NB4 (cell line): ENCODE measurements at regions not wholly inside any gene's neighbourhood (a gene's known extent, or its start where the extent isn't known, plus 50 kb on each side); places are given as distances from the start of the nearest gene placed in this dataset.

Experiments used
- DNase-seq: peaks from one replicate; pipeline ENCODE4 v3.0.0; 2010; ENCODE audit warnings: low read depth
- H3K4me3 ChIP-seq: one replicate; pipeline ENCODE4 v1.5.1; 2011; ENCODE audit warnings: mild to moderate bottlenecking, low read depth, low read length, moderate library complexity
- MYC ChIP-seq: IDR thresholded peaks from 2 replicates; pipeline ENCODE4 v1.6.1; 2011; ENCODE audit warnings: low read depth, low read length
- POLR2A ChIP-seq: IDR thresholded peaks from 2 replicates; pipeline ENCODE4 v1.6.1; 2011; ENCODE audit warnings: mild to moderate bottlenecking; ENCODE audit not compliant: insufficient read length; ENCODE audit errors: extremely low read depth
- TF ChIP-seq, protein P1 (sequence below): IDR thresholded peaks from one replicate; pipeline ENCODE4 v1.5.1; 2012; ENCODE audit warnings: low read depth, low read length
- TF ChIP-seq, protein P2 (sequence below): IDR thresholded peaks from 2 replicates; pipeline ENCODE4 v1.6.1; 2011; ENCODE audit warnings: low read depth, low read length

DNA sequence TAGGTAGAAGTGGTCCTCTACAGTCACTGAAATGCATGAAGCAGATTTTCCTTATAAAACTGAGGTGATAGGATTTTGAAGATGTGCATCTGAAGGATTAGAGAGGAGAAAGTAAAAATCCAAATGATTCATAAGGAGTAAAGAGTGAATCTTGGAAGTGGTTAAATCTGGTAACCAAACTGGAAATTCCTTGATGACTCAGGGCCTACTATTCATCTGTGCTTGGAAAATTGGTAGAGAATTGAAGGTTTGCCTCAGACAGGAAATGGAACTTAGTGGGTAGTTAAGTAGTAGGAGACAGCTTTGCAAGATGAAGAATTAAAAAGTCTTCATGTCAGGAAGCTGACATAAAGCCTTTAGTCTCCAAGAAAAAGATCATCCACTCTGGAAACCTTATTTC is 368.9 kb upstream of the CTSO start:
- TF ChIP-seq, protein P1, sequence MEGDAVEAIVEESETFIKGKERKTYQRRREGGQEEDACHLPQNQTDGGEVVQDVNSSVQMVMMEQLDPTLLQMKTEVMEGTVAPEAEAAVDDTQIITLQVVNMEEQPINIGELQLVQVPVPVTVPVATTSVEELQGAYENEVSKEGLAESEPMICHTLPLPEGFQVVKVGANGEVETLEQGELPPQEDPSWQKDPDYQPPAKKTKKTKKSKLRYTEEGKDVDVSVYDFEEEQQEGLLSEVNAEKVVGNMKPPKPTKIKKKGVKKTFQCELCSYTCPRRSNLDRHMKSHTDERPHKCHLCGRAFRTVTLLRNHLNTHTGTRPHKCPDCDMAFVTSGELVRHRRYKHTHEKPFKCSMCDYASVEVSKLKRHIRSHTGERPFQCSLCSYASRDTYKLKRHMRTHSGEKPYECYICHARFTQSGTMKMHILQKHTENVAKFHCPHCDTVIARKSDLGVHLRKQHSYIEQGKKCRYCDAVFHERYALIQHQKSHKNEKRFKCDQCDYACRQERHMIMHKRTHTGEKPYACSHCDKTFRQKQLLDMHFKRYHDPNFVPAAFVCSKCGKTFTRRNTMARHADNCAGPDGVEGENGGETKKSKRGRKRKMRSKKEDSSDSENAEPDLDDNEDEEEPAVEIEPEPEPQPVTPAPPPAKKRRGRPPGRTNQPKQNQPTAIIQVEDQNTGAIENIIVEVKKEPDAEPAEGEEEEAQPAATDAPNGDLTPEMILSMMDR: no peak
- TF ChIP-seq, protein P2, sequence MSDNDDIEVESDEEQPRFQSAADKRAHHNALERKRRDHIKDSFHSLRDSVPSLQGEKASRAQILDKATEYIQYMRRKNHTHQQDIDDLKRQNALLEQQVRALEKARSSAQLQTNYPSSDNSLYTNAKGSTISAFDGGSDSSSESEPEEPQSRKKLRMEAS: no peak
- TF ChIP-seq POLR2A: no peak
- TF ChIP-seq MYC: no peak
- no peak for DNase-seq
- no peak overlapping the region for H3K4me3 ChIP-seq

DNA sequence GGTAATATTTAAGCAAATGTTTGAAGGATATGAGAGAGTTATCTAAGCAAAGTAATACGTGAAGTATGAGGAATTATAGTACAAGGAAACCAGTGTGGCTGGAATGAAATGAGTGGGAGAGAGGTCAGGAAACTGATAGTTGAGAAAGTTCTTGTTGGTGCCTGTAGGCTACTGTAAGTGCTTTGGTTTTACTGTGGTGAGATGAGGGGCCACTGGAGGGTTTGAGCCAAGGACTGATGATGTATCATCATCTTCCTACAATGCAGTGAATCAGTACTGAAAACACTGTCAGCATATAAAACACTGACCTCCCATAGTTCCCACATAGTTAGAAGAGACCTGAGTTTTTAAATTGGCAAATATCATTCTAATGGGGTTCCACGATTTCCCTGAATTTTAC is 367.5 kb upstream of the CTSO start:
- no peak for DNase-seq

DNA sequence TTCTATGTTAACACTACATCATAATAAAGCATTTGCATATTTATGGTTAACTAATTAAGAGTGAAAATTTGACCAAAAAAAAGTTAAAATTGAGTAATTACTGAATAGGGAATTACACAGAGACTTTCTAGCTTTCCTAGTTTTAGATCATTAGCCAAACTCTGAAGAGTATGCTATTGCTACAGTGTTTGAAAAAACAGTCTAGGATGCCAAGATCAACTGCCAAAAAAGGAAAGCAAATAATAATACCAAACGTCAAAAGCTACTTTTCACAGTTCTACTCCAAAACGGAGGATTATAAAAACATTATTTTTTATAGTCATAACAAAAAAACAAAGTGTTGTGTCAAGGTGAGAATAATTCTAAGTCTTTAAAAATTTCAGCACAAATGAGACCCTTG is 359.8 kb upstream of the CTSO start:
- DNase-seq: no peak
- H3K4me3 ChIP-seq: no peak overlapping the region
- TF ChIP-seq, protein P2: no peak
- TF ChIP-seq, protein P1: no peak
- TF ChIP-seq POLR2A (no peak), MYC (no peak)

More for the DNA sequence above, 367.5 kb upstream of the CTSO start:
- TF ChIP-seq MYC (no peak), POLR2A (no peak)
- TF ChIP-seq, protein P2: no peak
- TF ChIP-seq, protein P1: no peak
- no peak overlapping the region for H3K4me3 ChIP-seq

DNA sequence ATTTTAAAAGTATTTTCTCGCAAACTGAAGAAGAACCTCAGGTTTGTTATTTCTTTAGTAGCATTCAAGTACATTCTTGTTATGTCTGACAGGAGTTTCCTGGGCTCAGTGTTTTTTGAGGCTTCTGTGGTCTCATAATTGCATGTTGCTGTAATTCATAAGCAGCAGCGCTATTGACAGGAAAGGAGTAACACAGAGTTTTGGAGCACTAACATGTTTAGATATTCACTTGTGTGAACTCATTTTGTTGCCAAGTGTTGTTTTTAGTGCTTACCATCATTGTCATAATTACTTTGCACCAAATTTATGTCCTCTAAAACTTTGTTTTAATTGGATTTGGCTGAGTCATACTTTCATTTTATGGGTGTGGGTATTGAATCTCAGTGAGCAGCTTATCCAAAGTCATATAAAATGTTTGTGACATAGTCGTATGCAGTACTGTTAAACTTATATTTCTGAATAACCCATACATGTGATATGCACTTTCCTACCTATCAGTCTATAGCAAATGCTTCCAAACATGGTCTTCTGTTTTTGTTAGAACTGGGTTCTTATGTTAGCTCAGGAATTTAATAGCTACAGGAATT is 358.7 kb upstream of the CTSO start:
- DNase-seq: no peak
- H3K4me3 ChIP-seq: no peak overlapping the region
- TF ChIP-seq POLR2A (no peak), MYC (no peak)
- TF ChIP-seq, protein P2: no peak
- TF ChIP-seq, protein P1: no peak

DNA sequence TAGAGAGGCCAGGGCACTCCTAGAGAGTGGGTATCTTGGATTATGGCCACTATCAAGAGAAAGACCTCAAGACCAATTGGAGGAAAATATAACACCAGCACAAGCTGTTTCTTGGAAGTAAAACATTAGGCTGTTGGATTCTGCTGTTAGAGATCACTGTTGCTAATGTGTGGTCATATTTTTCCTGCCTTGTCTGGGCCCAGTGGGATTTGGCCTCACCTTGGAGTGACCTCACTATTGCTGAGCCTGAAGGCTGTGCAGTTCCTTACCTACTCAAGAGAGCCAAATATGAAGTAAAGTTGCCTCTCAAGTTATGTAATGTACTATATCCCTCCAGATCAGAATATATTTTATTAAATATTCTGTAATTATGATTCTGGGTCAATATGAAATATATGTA is 355.4 kb upstream of the CTSO start:
- no peak overlapping the region for H3K4me3 ChIP-seq
- no peak for DNase-seq
- no peak for TF ChIP-seq POLR2A
- TF ChIP-seq, protein P2: no peak
- TF ChIP-seq, protein P1: no peak
- TF ChIP-seq MYC: no peak

DNA sequence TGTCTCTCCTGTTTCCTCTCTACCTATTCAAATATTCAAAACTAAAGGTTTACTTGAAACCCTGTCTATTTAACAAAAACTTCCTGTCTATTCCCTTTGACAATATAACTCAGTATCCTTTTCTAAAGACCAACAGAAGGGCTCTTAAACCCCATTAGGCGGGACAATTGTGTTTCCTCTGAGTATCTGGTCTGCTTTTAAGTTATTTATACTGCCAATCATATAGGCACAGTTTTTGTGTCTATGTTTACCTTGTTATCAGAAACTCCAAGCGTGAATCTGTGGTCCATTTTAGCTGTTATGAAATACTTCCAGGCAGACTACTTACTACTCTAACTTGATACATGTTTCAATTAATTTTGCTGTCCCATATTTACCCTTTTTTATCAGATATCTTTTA is 350.0 kb upstream of the CTSO start:
- TF ChIP-seq, protein P1: no peak
- no peak for TF ChIP-seq POLR2A
- TF ChIP-seq, protein P2: no peak
- TF ChIP-seq MYC: no peak
- no peak overlapping the region for H3K4me3 ChIP-seq
- no peak for DNase-seq
